Stomach (tissue), 4 donors: ENCODE measurements at regions not wholly inside any gene's neighbourhood (a gene's known extent, or its start where the extent isn't known, plus 50 kb on each side); places are given as distances from the start of the nearest gene placed in this dataset.
"Not testable (repeated sequence)": the region's sequence is repeated elsewhere in the genome, so short reads cannot be mapped to it uniquely, and the experiment has no call there.

Experiments
- CTCF ChIP-seq, 7 experiments: fragments of 450-650 bp in 4 of 7; fragments of 200-600 bp in 3 of 7; sonication (generic) in 3 of 7; IDR thresholded peaks; one replicate each; pipeline ENCODE4 v1.5.1; 2016 to 2019; ENCODE audit warnings: antibody characterized with exemption in 7 of 7, control low read depth in 2 of 7, mild to moderate bottlenecking in 1 of 7
- EP300 ChIP-seq: sonication (generic); formaldehyde crosslinking; IDR thresholded peaks from one replicate; pipeline ENCODE4 v1.6.1; 2017; ENCODE audit warnings: antibody characterized with exemption

GRCh38 chr2:200124665-200125368, 169.4 kb downstream of the MAIP1 start:
- TF ChIP-seq CTCF (IDR thresholded peaks at IDR 0.05); EP300: not testable (repeated sequence)
